Skeletal muscle satellite cell (primary cell): ENCODE measurements at regions not wholly inside any gene's neighbourhood (a gene's known extent, or its start where the extent isn't known, plus 50 kb on each side); places are given as distances from the start of the nearest gene placed in this dataset.

ENCODE experiments used
- H3K27me3 ChIP-seq: 2 replicates; pipeline ENCODE4 v1.7.0; 2013; ENCODE audit warnings: low read length; ENCODE audit not compliant: control insufficient read depth, insufficient read depth
- H3K36me3 ChIP-seq: 2 replicates; pipeline ENCODE4 v1.7.0; 2013; ENCODE audit warnings: mild to moderate bottlenecking, control low read depth, low read length; ENCODE audit not compliant: insufficient read depth
- H3K4me1 ChIP-seq: 2 replicates; pipeline ENCODE4 v1.7.0; 2013; ENCODE audit warnings: low read length; ENCODE audit not compliant: control insufficient read depth, insufficient read depth
- H3K4me2 ChIP-seq: 2 replicates; pipeline ENCODE4 v1.7.0; 2013; ENCODE audit warnings: mild to moderate bottlenecking, low read length
- H3K4me3 ChIP-seq: 2 replicates; pipeline ENCODE4 v1.7.0; 2013; ENCODE audit warnings: low read length
- H3K9ac ChIP-seq: 2 replicates; pipeline ENCODE4 v1.7.0; 2013; ENCODE audit warnings: mild to moderate bottlenecking, low read depth, low read length, moderate library complexity
- H3K9me3 ChIP-seq: replicated peaks from 2 replicates; pipeline ENCODE4 v1.7.0; 2013; ENCODE audit warnings: mild to moderate bottlenecking, control low read depth, low read length

GRCh38 chrX:7272346-7272745, 124.4 kb upstream of the PUDP start:
- Histone ChIP-seq H3K9me3 (no peaks in the 10 kb centered on the region), H3K36me3 (no peaks in the 10 kb centered on the region), H3K4me1 (peaks cover 3% of the 10 kb centered on the region), H3K4me3 (no peak overlapping the region), H3K9ac (no peak overlapping the region), H3K27me3 (no peaks in the 10 kb centered on the region), H3K4me2 (no peak overlapping the region)

- Histone ChIP-seq H3K9me3 (no peaks in the 10 kb centered on the region), H3K4me2 (no peak overlapping the region), H3K27me3 (no peaks in the 10 kb centered on the region), H3K9ac (no peak overlapping the region), H3K36me3 (no peaks in the 10 kb centered on the region), H3K4me3 (no peak overlapping the region), H3K4me1 (peaks cover 3% of the 10 kb centered on the region)
These were observed 123.0 kb upstream of the PUDP start for GRCh38 chrX:7270933-7271332.

- Histone ChIP-seq H3K27me3 (no peaks in the 10 kb centered on the region), H3K4me2 (peak overlapping the region; percentile 53), H3K9ac (no peak overlapping the region), H3K9me3 (no peaks in the 10 kb centered on the region), H3K36me3 (no peaks in the 10 kb centered on the region), H3K4me1 (peaks cover 3% of the 10 kb centered on the region), H3K4me3 (no peak overlapping the region)
These were observed 122.0 kb upstream of the PUDP start for GRCh38 chrX:7269991-7270390.

- Histone ChIP-seq H3K27me3 (no peaks in the 10 kb centered on the region), H3K36me3 (no peaks in the 10 kb centered on the region), H3K4me1 (peaks cover 3% of the 10 kb centered on the region), H3K9me3 (no peaks in the 10 kb centered on the region), H3K4me3 (no peak overlapping the region), H3K9ac (no peak overlapping the region), H3K4me2 (peak overlapping the region; percentile 53)
These were observed 121.6 kb upstream of the PUDP start for GRCh38 chrX:7269589-7269988.

- H3K4me1 ChIP-seq, result peaks cover 3% of the 10 kb centered on the region
- peaks cover 3% of the 10 kb centered on the region for H3K36me3 ChIP-seq
- no peaks in the 10 kb centered on the region for H3K27me3 ChIP-seq
- H3K4me2 ChIP-seq, result no peak overlapping the region
- no peak overlapping the region for H3K4me3 ChIP-seq
- no peaks in the 10 kb centered on the region for H3K9me3 ChIP-seq
- no peak overlapping the region for H3K9ac ChIP-seq
These were observed 118.3 kb upstream of the PUDP start for GRCh38 chrX:7266288-7266687.

GRCh38 chrX:7264399-7264798, 116.4 kb upstream of the PUDP start:
- H3K9ac ChIP-seq, result no peak overlapping the region
- H3K4me2 ChIP-seq, result no peak overlapping the region
- H3K9me3 ChIP-seq, result no peaks in the 10 kb centered on the region
- no peak overlapping the region for H3K4me3 ChIP-seq
- no peaks in the 10 kb centered on the region for H3K27me3 ChIP-seq
- H3K4me1 ChIP-seq, result no peaks in the 10 kb centered on the region
- H3K36me3 ChIP-seq, result peaks cover 4% of the 10 kb centered on the region

- H3K36me3 ChIP-seq, result peaks cover 4% of the 10 kb centered on the region
- H3K4me1 ChIP-seq, result no peaks in the 10 kb centered on the region
These were observed 116.0 kb upstream of the PUDP start for GRCh38 chrX:7263961-7264360.

GRCh38 chrX:7263330-7263729, 115.4 kb upstream of the PUDP start:
- H3K27me3 ChIP-seq, result no peaks in the 10 kb centered on the region
- H3K4me1 ChIP-seq, result no peaks in the 10 kb centered on the region
- no peak overlapping the region for H3K4me2 ChIP-seq
- H3K4me3 ChIP-seq, result no peak overlapping the region
- peaks cover 4% of the 10 kb centered on the region for H3K36me3 ChIP-seq
- no peaks in the 10 kb centered on the region for H3K9me3 ChIP-seq
- H3K9ac ChIP-seq, result no peak overlapping the region

More at GRCh38 chrX:7263961-7264360, 116.0 kb upstream of the PUDP start:
- H3K27me3 ChIP-seq, result no peaks in the 10 kb centered on the region
- no peak overlapping the region for H3K4me2 ChIP-seq
- H3K9me3 ChIP-seq, result no peaks in the 10 kb centered on the region
- H3K9ac ChIP-seq, result no peak overlapping the region
- H3K4me3 ChIP-seq, result no peak overlapping the region

GRCh38 chrX:7262551-7262950, 114.6 kb upstream of the PUDP start:
- H3K4me1 ChIP-seq, result no peaks in the 10 kb centered on the region
- H3K9ac ChIP-seq, result no peak overlapping the region
- peaks cover 4% of the 10 kb centered on the region for H3K36me3 ChIP-seq
- H3K4me3 ChIP-seq, result no peak overlapping the region
- H3K4me2 ChIP-seq, result no peak overlapping the region
- no peaks in the 10 kb centered on the region for H3K9me3 ChIP-seq
- no peaks in the 10 kb centered on the region for H3K27me3 ChIP-seq

- H3K4me3 ChIP-seq, result no peak overlapping the region
- H3K9me3 ChIP-seq, result no peaks in the 10 kb centered on the region
- peaks cover 8% of the 10 kb centered on the region for H3K36me3 ChIP-seq
- H3K4me1 ChIP-seq, result no peaks in the 10 kb centered on the region
- H3K27me3 ChIP-seq, result no peaks in the 10 kb centered on the region
- H3K4me2 ChIP-seq, result no peak overlapping the region
- H3K9ac ChIP-seq, result no peak overlapping the region
These were observed 113.8 kb upstream of the PUDP start for GRCh38 chrX:7261672-7262332.

GRCh38 chrX:7254144-7254543, 106.2 kb upstream of the PUDP start:
- H3K36me3 ChIP-seq, result peaks cover 4% of the 10 kb centered on the region

GRCh38 chrX:7253565-7253964, 105.6 kb upstream of the PUDP start:
- no peak overlapping the region for H3K4me2 ChIP-seq
- peaks cover 4% of the 10 kb centered on the region for H3K36me3 ChIP-seq
- no peak overlapping the region for H3K4me3 ChIP-seq
- no peaks in the 10 kb centered on the region for H3K4me1 ChIP-seq
- H3K9me3 ChIP-seq, result peaks cover 3% of the 10 kb centered on the region
- H3K27me3 ChIP-seq, result no peaks in the 10 kb centered on the region
- no peak overlapping the region for H3K9ac ChIP-seq

More at GRCh38 chrX:7254144-7254543, 106.2 kb upstream of the PUDP start:
- no peak overlapping the region for H3K4me3 ChIP-seq
- no peak overlapping the region for H3K4me2 ChIP-seq
- peaks cover 3% of the 10 kb centered on the region for H3K9me3 ChIP-seq
- H3K27me3 ChIP-seq, result no peaks in the 10 kb centered on the region
- H3K4me1 ChIP-seq, result no peaks in the 10 kb centered on the region
- no peak overlapping the region for H3K9ac ChIP-seq
